Activated CD4-positive, alpha-beta T cell treated with anti-CD3 and anti-CD28 coated beads for 4 hours (primary cell): ENCODE measurements at regions not wholly inside any gene's neighbourhood (a gene's known extent, or its start where the extent isn't known, plus 50 kb on each side); places are given as distances from the start of the nearest gene placed in this dataset.

Experiments
- DNase-seq, 2 donors: peaks; one replicate each; pipeline ENCODE4 v3.0.0-alpha.2; 2020

GRCh38 chr3:27589795-27590194, 105.6 kb upstream of the SLC4A7 start:
- no peak for DNase-seq

- DNase-seq, result no peak
Measured at GRCh38 chr3:27585429-27585828, 101.2 kb upstream of the SLC4A7 start.

- DNase-seq, result no peak
Measured at GRCh38 chr3:27584874-27585273, 100.7 kb upstream of the SLC4A7 start.

- no peak for DNase-seq
Measured at GRCh38 chr3:27581852-27582251, 97.7 kb upstream of the SLC4A7 start.

GRCh38 chr3:27578032-27578431, 93.8 kb upstream of the SLC4A7 start:
- no peak for DNase-seq

- no peak for DNase-seq
Measured at GRCh38 chr3:27577504-27577903, 93.3 kb upstream of the SLC4A7 start.

- DNase-seq, result no peak
Measured at GRCh38 chr3:27576171-27576570, 92.0 kb upstream of the SLC4A7 start.

- no peak for DNase-seq
Measured at GRCh38 chr3:27575499-27575898, 91.3 kb upstream of the SLC4A7 start.

- DNase-seq, result no peak
Measured at GRCh38 chr3:27574438-27574795, 90.2 kb upstream of the SLC4A7 start.

- DNase-seq, result no peak
Measured at GRCh38 chr3:27573780-27574437, 89.7 kb upstream of the SLC4A7 start.

GRCh38 chr3:27573138-27573537, 89.0 kb upstream of the SLC4A7 start:
- DNase-seq, result no peak

GRCh38 chr3:27571345-27571744, 87.2 kb upstream of the SLC4A7 start:
- no peak for DNase-seq

GRCh38 chr3:27570421-27571106, 86.4 kb upstream of the SLC4A7 start:
- no peak for DNase-seq

- DNase-seq, result no peak
Measured at GRCh38 chr3:27568393-27568792, 84.2 kb upstream of the SLC4A7 start.

GRCh38 chr3:27567251-27567650, 83.1 kb upstream of the SLC4A7 start:
- DNase-seq, result no peak

GRCh38 chr3:27565201-27565852, 81.1 kb upstream of the SLC4A7 start:
- no peak for DNase-seq

- DNase-seq, result no peak
Measured at GRCh38 chr3:27561576-27561975, 77.4 kb upstream of the SLC4A7 start.

- DNase-seq, result no peak
Measured at GRCh38 chr3:27560484-27561056, 76.4 kb upstream of the SLC4A7 start.

- no peak for DNase-seq
Measured at GRCh38 chr3:27559835-27560234, 75.7 kb upstream of the SLC4A7 start.

- DNase-seq, result no peak
Measured at GRCh38 chr3:27559381-27559780, 75.2 kb upstream of the SLC4A7 start.

- DNase-seq, result no peak
Measured at GRCh38 chr3:27557411-27557810, 73.2 kb upstream of the SLC4A7 start.

- no peak for DNase-seq
Measured at GRCh38 chr3:27556887-27557286, 72.7 kb upstream of the SLC4A7 start.

GRCh38 chr3:27554706-27555105, 70.5 kb upstream of the SLC4A7 start:
- no peak for DNase-seq
